HG03439 (cell line): ENCODE measurements at regions not wholly inside any gene's neighbourhood (a gene's known extent, or its start where the extent isn't known, plus 50 kb on each side); places are given as distances from the start of the nearest gene placed in this dataset.

Experiments
- ATAC-seq: cut with Tn5 transposase; IDR thresholded peaks from one replicate; pipeline ENCODE4 v1.9.1; 2021; ENCODE audit warnings: mild to moderate bottlenecking, moderate library complexity; ENCODE audit not compliant: unreplicated experiment

GRCh38 chr15:69806287-69806915 is 291.3 kb downstream of the TLE3 start:
- ATAC-seq = no peak

- no peak for ATAC-seq
These were observed 290.0 kb downstream of the TLE3 start for GRCh38 chr15:69807721-69808120.

GRCh38 chr15:69808756-69809155 is 289.0 kb downstream of the TLE3 start:
- no peak for ATAC-seq

GRCh38 chr15:69809421-69809820 is 288.3 kb downstream of the TLE3 start:
- ATAC-seq = no peak

- no peak for ATAC-seq
These were observed 287.0 kb downstream of the TLE3 start for GRCh38 chr15:69810431-69811354.

GRCh38 chr15:69812861-69813261 is 284.9 kb downstream of the TLE3 start:
- no peak for ATAC-seq

- no peak for ATAC-seq
These were observed 283.8 kb downstream of the TLE3 start for GRCh38 chr15:69813881-69814280.

GRCh38 chr15:69814932-69815331 is 282.8 kb downstream of the TLE3 start:
- no peak for ATAC-seq

GRCh38 chr15:69815793-69816192 is 281.9 kb downstream of the TLE3 start:
- no peak for ATAC-seq

GRCh38 chr15:69816522-69816921 is 281.2 kb downstream of the TLE3 start:
- ATAC-seq = no peak

- ATAC-seq = no peak
These were observed 279.2 kb downstream of the TLE3 start for GRCh38 chr15:69818529-69818928.

- no peak for ATAC-seq
These were observed 278.3 kb downstream of the TLE3 start for GRCh38 chr15:69819371-69819770.

- no peak for ATAC-seq
These were observed 276.9 kb downstream of the TLE3 start for GRCh38 chr15:69820819-69821218.

GRCh38 chr15:69823223-69823907 is 274.4 kb downstream of the TLE3 start:
- no peak for ATAC-seq

GRCh38 chr15:69824075-69824876 is 273.4 kb downstream of the TLE3 start:
- no peak for ATAC-seq

GRCh38 chr15:69824877-69825406 is 272.8 kb downstream of the TLE3 start:
- ATAC-seq = no peak

- ATAC-seq = no peak
These were observed 271.5 kb downstream of the TLE3 start for GRCh38 chr15:69825941-69826818.

GRCh38 chr15:69826819-69827175 is 270.9 kb downstream of the TLE3 start:
- no peak for ATAC-seq

- ATAC-seq = no peak
These were observed 270.0 kb downstream of the TLE3 start for GRCh38 chr15:69827751-69828150.
